CD4-positive, alpha-beta T cell (primary cell): ENCODE measurements at regions not wholly inside any gene's neighbourhood (a gene's known extent, or its start where the extent isn't known, plus 50 kb on each side); places are given as distances from the start of the nearest gene placed in this dataset.

Experiments used
- ATAC-seq: fragments of 200-7000 bp; cut with Tn5 transposase; one replicate; pipeline ENCODE4 v1.10.0; 2022; ENCODE audit warnings: mild to moderate bottlenecking; ENCODE audit not compliant: poor library complexity
- CTCF ChIA-PET: fragments of 350-600 bp; sonication (Branson Sonifier 250); formaldehyde crosslinking; loops from one replicate; lab custom pipeline; 2021; ENCODE audit warnings: antibody characterized with exemption, inconsistent platforms; lab: Charles Lee
- POLR2A ChIA-PET: fragments of 350-600 bp; sonication (Branson Sonifier 250); formaldehyde crosslinking; loops from one replicate; lab custom pipeline; 2021; ENCODE audit warnings: antibody characterized with exemption, inconsistent platforms; lab: Charles Lee
- DNase-seq, 14 experiments: peaks; one replicate each; pipeline ENCODE4 v3.0.0-alpha.2; 2013 to 2020; ENCODE audit warnings: mixed read lengths in 2 of 14
- H3K27ac ChIP-seq, 2 donors: one replicate each; pipeline versions ENCODE4 v1.5.1 to v1.7.0; 2013; ENCODE audit warnings: low read length in 2 of 2, low read depth in 1 of 2, mild to moderate bottlenecking in 1 of 2
- H3K27me3 ChIP-seq, 2 experiments: 1 replicate in 1 of 2; 2 replicates in 1 of 2; pipeline versions ENCODE4 v1.6.1 to v1.7.0; 2013; ENCODE audit warnings: low read length in 2 of 2, control low read depth in 1 of 2, mild to moderate bottlenecking in 1 of 2, moderate library complexity in 1 of 2; ENCODE audit not compliant: insufficient read depth in 2 of 2, control insufficient read depth in 1 of 2
- H3K36me3 ChIP-seq: one replicate; pipeline ENCODE4 v1.6.1; 2013; ENCODE audit warnings: low read length, control low read depth; ENCODE audit not compliant: insufficient read depth
- H3K4me1 ChIP-seq: one replicate; pipeline ENCODE4 v1.6.1; 2013; ENCODE audit warnings: low read length, control low read depth; ENCODE audit not compliant: insufficient read depth
- H3K4me3 ChIP-seq: one replicate; pipeline ENCODE4 v1.5.1; 2013; ENCODE audit warnings: mild to moderate bottlenecking, low read length, moderate library complexity
- H3K9me3 ChIP-seq, 2 experiments: 1 replicate in 1 of 2; 2 replicates in 1 of 2; pipeline versions ENCODE4 v1.6.1 to v1.7.0; 2013; ENCODE audit warnings: low read length in 2 of 2, mild to moderate bottlenecking in 2 of 2, control low read depth in 1 of 2, moderate library complexity in 1 of 2; ENCODE audit not compliant: control insufficient read depth in 1 of 2, insufficient read depth in 1 of 2
- H3K27ac Mint-ChIP-seq: one replicate; pipeline ENCODE4 v1.8.0; 2020; ENCODE audit warnings: mixed read lengths
- H3K27me3 Mint-ChIP-seq: one replicate; pipeline ENCODE4 v1.8.0; 2021; ENCODE audit warnings: mixed read lengths
- H3K36me3 Mint-ChIP-seq: one replicate; pipeline ENCODE4 v1.8.0; 2021; ENCODE audit warnings: low read depth, mixed read lengths
- H3K4me1 Mint-ChIP-seq: one replicate; pipeline ENCODE4 v1.8.0; 2021; ENCODE audit warnings: low read depth, mixed read lengths
- H3K4me3 Mint-ChIP-seq: one replicate; pipeline ENCODE4 v1.8.0; 2020; ENCODE audit warnings: mild to moderate bottlenecking, mixed read lengths
- H3K9me3 Mint-ChIP-seq: one replicate; pipeline ENCODE4 v1.8.0; 2020; ENCODE audit warnings: mixed read lengths
- CTCF ChIP-seq: fragments of 200-600 bp; IDR thresholded peaks from one replicate; pipeline ENCODE4 v1.8.0; 2022; ENCODE audit warnings: antibody characterized with exemption, mild to moderate bottlenecking
- intact Hi-C, 2 experiments: fragments of 100-400 bp; cut with DNase I in 1 of 2; cut with micrococcal nuclease in 1 of 2; formaldehyde crosslinking; loops; one replicate each; pipeline versions ENCODE4 v1.15.1 to v1.9.0; 2023 to 2025; cut with DNase I, micrococcal nuclease

DNA sequence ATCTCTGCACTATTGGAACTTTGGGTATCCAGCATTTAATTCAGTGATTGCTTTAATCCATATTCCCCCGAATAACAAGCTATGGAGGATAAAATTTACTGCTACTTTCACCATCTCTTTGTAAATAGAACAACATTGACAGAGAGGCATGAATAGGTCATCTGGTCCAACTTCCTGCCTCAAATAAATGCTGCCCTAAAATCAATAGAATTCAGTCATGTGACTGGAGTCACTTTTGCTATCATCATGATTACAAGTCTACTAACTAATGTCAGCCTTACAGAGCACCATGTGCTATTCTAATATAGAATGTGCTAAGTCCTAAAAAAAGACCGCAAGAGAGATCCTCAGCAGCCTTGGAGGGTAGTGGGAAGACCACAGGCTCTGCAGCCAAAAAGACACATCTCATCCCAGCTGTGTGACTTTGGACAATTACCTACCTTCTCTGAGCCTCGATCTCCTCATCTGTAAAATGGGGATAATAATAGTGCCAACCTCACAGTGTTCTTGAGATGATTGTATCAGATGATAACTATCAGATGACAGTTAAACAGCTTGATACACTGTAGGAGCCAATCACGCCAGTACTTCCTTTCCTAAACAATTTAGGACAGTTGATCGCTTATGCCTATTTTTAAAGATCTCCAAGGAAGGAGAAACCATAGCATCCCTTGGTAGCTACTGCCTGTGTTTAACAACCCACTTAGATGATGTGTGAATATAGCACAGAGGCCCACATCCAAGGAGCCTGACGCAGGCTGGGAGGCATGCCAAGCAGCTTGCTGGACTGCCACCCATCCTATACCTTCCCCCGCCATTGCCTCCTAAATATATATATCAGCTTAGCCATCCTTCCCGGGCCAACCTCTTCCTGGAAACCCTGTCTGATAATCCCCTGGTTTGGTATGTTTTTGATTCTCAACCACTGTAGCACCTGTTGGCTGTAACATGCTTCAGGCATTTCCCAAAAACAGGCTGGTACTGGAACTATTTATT, 77.3 kb upstream of the PHF21A start:
- H3K36me3 Mint-ChIP-seq = no peaks in the 10 kb centered on the region
- CTCF ChIA-PET = no interaction called here
- DNase-seq = no peak
- no peaks in the 10 kb centered on the region for H3K9me3 Mint-ChIP-seq
- ATAC-seq = no peak
- Histone ChIP-seq H3K4me1 (no peaks in the 10 kb centered on the region), H3K36me3 (no peaks in the 10 kb centered on the region), H3K27ac (no peak overlapping the region), H3K9me3 (no peaks in the 10 kb centered on the region), H3K4me3 (no peak overlapping the region), H3K27me3 (peaks cover 5 to 7% of the 10 kb centered on the region in 2 experiments)
- H3K4me3 Mint-ChIP-seq = no peak overlapping the region
- intact Hi-C loops = no loop called here
- H3K4me1 Mint-ChIP-seq = no peaks in the 10 kb centered on the region
- POLR2A ChIA-PET = no interaction called here
- H3K27me3 Mint-ChIP-seq = peaks cover 26% of the 10 kb centered on the region
- no peak for TF ChIP-seq CTCF
- H3K27ac Mint-ChIP-seq = no peak overlapping the region

- H3K4me1 Mint-ChIP-seq = no peaks in the 10 kb centered on the region
- H3K36me3 Mint-ChIP-seq = no peaks in the 10 kb centered on the region
- no peaks in the 10 kb centered on the region for H3K9me3 Mint-ChIP-seq
- H3K27ac Mint-ChIP-seq = no peak overlapping the region
- H3K9me3 ChIP-seq = no peaks in the 10 kb centered on the region
- CTCF ChIA-PET = no interaction called here
- POLR2A ChIA-PET = no interaction called here
- H3K27me3 ChIP-seq = peaks cover 5% of the 10 kb centered on the region in 2 experiments
- no peak overlapping the region for H3K4me3 Mint-ChIP-seq
- intact Hi-C loops = no loop called here
- H3K4me3 ChIP-seq = no peak overlapping the region
- peaks cover 27% of the 10 kb centered on the region for H3K27me3 Mint-ChIP-seq
- no peak overlapping the region for H3K27ac ChIP-seq
- DNase-seq = no peak
- H3K36me3 ChIP-seq = no peaks in the 10 kb centered on the region
- no peak for ATAC-seq
- H3K4me1 ChIP-seq = no peaks in the 10 kb centered on the region
- TF ChIP-seq CTCF = no peak
Measured at GRCh38 chr11:46197421-46197820, 76.2 kb upstream of the PHF21A start.

GRCh38 chr11:46188017-46188416, 66.8 kb upstream of the PHF21A start:
- H3K27me3 Mint-ChIP-seq = peaks cover 25% of the 10 kb centered on the region
- TF ChIP-seq CTCF = no peak

More at GRCh38 chr11:46188017-46188416, 66.8 kb upstream of the PHF21A start:
- Mint-ChIP-seq H3K4me3 (no peak overlapping the region), H3K36me3 (no peaks in the 10 kb centered on the region), H3K27ac (no peak overlapping the region), H3K4me1 (no peaks in the 10 kb centered on the region), H3K9me3 (peaks cover 2% of the 10 kb centered on the region)
- Histone ChIP-seq H3K27me3 (peaks cover 5 to 22% of the 10 kb centered on the region in 2 experiments), H3K36me3 (no peaks in the 10 kb centered on the region), H3K4me3 (no peak overlapping the region), H3K9me3 (no peaks in the 10 kb centered on the region), H3K4me1 (no peaks in the 10 kb centered on the region), H3K27ac (no peak overlapping the region)
- ChIA-PET CTCF (no interaction called here), POLR2A (no interaction called here)
- ATAC-seq (no peak), DNase-seq (no peak)
- intact Hi-C loops = no loop called here
